Naive thymus-derived CD8-positive, alpha-beta T cell (primary cell): ENCODE measurements at regions not wholly inside any gene's neighbourhood (a gene's known extent, or its start where the extent isn't known, plus 50 kb on each side); places are given as distances from the start of the nearest gene placed in this dataset.

ENCODE experiments used
- ATAC-seq, 2 donors: fragments of 150-1000 bp; cut with Tn5 transposase in 1 of 2; sonication (Bioruptor Pico), chemical (Tn5 transposase) in 1 of 2; 1 replicate in 1 of 2; 2 replicates in 1 of 2; pipeline ENCODE4 v1.10.0; 2021; ENCODE audit warnings: mild to moderate bottlenecking in 2 of 2, moderate library complexity in 2 of 2
- POLR2A ChIA-PET: fragments of 350-600 bp; sonication (Branson Sonifier 250); formaldehyde crosslinking; loops from one replicate; lab custom pipeline; 2021; ENCODE audit warnings: antibody characterized with exemption; lab: Charles Lee
- DNase-seq, 10 donors: peaks; one replicate each; pipeline versions ENCODE4 v3.0.0 to v3.0.0-alpha.2; 2020 to 2022
- H3K27ac Mint-ChIP-seq, 10 donors: one replicate each; pipeline ENCODE4 v1.8.0; 2020 to 2022; ENCODE audit warnings: mild to moderate bottlenecking in 10 of 10, mixed read lengths in 10 of 10, moderate library complexity in 4 of 10, inconsistent platforms in 1 of 10
- H3K27me3 Mint-ChIP-seq, 5 donors: one replicate each; pipeline ENCODE4 v1.8.0; 2021 to 2022; ENCODE audit warnings: mixed read lengths in 5 of 5
- H3K36me3 Mint-ChIP-seq, 3 donors: one replicate each; pipeline ENCODE4 v1.8.0; 2020 to 2022; ENCODE audit warnings: mixed read lengths in 3 of 3, mild to moderate bottlenecking in 2 of 3, inconsistent platforms in 1 of 3
- H3K4me1 Mint-ChIP-seq, 4 donors: one replicate each; pipeline ENCODE4 v1.8.0; 2021 to 2022; ENCODE audit warnings: mixed read lengths in 4 of 4
- H3K4me3 Mint-ChIP-seq, 10 donors: one replicate each; pipeline ENCODE4 v1.8.0; 2020 to 2022; ENCODE audit warnings: mild to moderate bottlenecking in 10 of 10, mixed read lengths in 10 of 10, moderate library complexity in 6 of 10, inconsistent platforms in 1 of 10
- H3K9me3 Mint-ChIP-seq, 9 donors: one replicate each; pipeline ENCODE4 v1.8.0; 2020 to 2022; ENCODE audit warnings: mixed read lengths in 9 of 9, mild to moderate bottlenecking in 3 of 9, inconsistent platforms in 1 of 9, moderate library complexity in 1 of 9

GRCh38 chr2:195413944-195414343 lies 243.1 kb upstream of the SLC39A10 start:
- H3K4me3 Mint-ChIP-seq: no peak overlapping the region
- H3K9me3 Mint-ChIP-seq: no peaks in the 10 kb centered on the region
- H3K4me1 Mint-ChIP-seq: peaks cover 0 to 20% (median 12%) of the 10 kb centered on the region in 4 donors
- H3K27ac Mint-ChIP-seq: peak overlapping the region in 1 of 10 donors; percentile 18
- no peaks in the 10 kb centered on the region for H3K27me3 Mint-ChIP-seq
- POLR2A ChIA-PET: no interaction called here
- ATAC-seq: no peak
- H3K36me3 Mint-ChIP-seq: no peaks in the 10 kb centered on the region
- DNase-seq: no peak

GRCh38 chr2:195413422-195413821 lies 243.6 kb upstream of the SLC39A10 start:
- no peak overlapping the region for H3K4me3 Mint-ChIP-seq
- peak overlapping the region in 2 of 10 donors; percentile 18 to 54 for H3K27ac Mint-ChIP-seq
- no peak for DNase-seq
- no peaks in the 10 kb centered on the region for H3K27me3 Mint-ChIP-seq
- no peak for ATAC-seq
- H3K4me1 Mint-ChIP-seq: peaks cover 0 to 20% (median 12%) of the 10 kb centered on the region in 4 donors
- H3K36me3 Mint-ChIP-seq: no peaks in the 10 kb centered on the region
- POLR2A ChIA-PET: interaction anchor here (1.2 kb wide), 1 partner anchor 244 kb away, joined by 3 read pairs; no protein-coding TSS in a partner anchor
- H3K9me3 Mint-ChIP-seq: no peaks in the 10 kb centered on the region

- ATAC-seq (no peak), DNase-seq (no peak)
- Mint-ChIP-seq H3K36me3 (no peaks in the 10 kb centered on the region), H3K27ac (peak overlapping the region in 1 of 10 donors; percentile 64), H3K4me1 (peaks cover 0 to 20% (median 12%) of the 10 kb centered on the region in 4 donors), H3K27me3 (no peaks in the 10 kb centered on the region), H3K4me3 (no peak overlapping the region), H3K9me3 (no peaks in the 10 kb centered on the region)
- POLR2A ChIA-PET: no interaction called here
Observed at GRCh38 chr2:195411219-195411687, 245.8 kb upstream of the SLC39A10 start.

GRCh38 chr2:195410074-195410671 lies 246.9 kb upstream of the SLC39A10 start:
- H3K9me3 Mint-ChIP-seq: no peaks in the 10 kb centered on the region
- H3K27ac Mint-ChIP-seq: peak overlapping the region in 1 of 10 donors; percentile 24
- H3K4me1 Mint-ChIP-seq: peaks cover 0 to 20% (median 12%) of the 10 kb centered on the region in 4 donors
- POLR2A ChIA-PET: no interaction called here
- H3K4me3 Mint-ChIP-seq: no peak overlapping the region
- no peaks in the 10 kb centered on the region for H3K27me3 Mint-ChIP-seq
- DNase-seq (no peak), ATAC-seq (no peak)
- no peaks in the 10 kb centered on the region for H3K36me3 Mint-ChIP-seq

- no peaks in the 10 kb centered on the region for H3K36me3 Mint-ChIP-seq
- ATAC-seq (no peak), DNase-seq (no peak)
- H3K9me3 Mint-ChIP-seq: no peaks in the 10 kb centered on the region
- peak overlapping the region in 1 of 10 donors; percentile 21 for H3K27ac Mint-ChIP-seq
- no peaks in the 10 kb centered on the region for H3K27me3 Mint-ChIP-seq
- H3K4me1 Mint-ChIP-seq: peaks cover 0 to 11% (median 7%) of the 10 kb centered on the region in 4 donors
- POLR2A ChIA-PET: no interaction called here
- no peak overlapping the region for H3K4me3 Mint-ChIP-seq
Observed at GRCh38 chr2:195408811-195409210, 248.2 kb upstream of the SLC39A10 start.

GRCh38 chr2:195408196-195408595 lies 248.8 kb upstream of the SLC39A10 start:
- Mint-ChIP-seq H3K9me3 (no peaks in the 10 kb centered on the region), H3K27ac (no peak overlapping the region), H3K4me3 (no peak overlapping the region), H3K27me3 (no peaks in the 10 kb centered on the region), H3K4me1 (peaks cover 0 to 6% (median 4%) of the 10 kb centered on the region in 4 donors), H3K36me3 (no peaks in the 10 kb centered on the region)
- POLR2A ChIA-PET: no interaction called here
- DNase-seq (no peak), ATAC-seq (no peak)

- Mint-ChIP-seq H3K27me3 (no peaks in the 10 kb centered on the region), H3K27ac (no peak overlapping the region), H3K36me3 (no peaks in the 10 kb centered on the region), H3K4me3 (no peak overlapping the region), H3K9me3 (no peaks in the 10 kb centered on the region), H3K4me1 (peaks cover 0 to 4% (median 1%) of the 10 kb centered on the region in 4 donors)
- ATAC-seq (no peak), DNase-seq (no peak)
- POLR2A ChIA-PET: no interaction called here
Observed at GRCh38 chr2:195407783-195408182, 249.2 kb upstream of the SLC39A10 start.

- no peak overlapping the region for H3K27ac Mint-ChIP-seq
- POLR2A ChIA-PET: no interaction called here
- ATAC-seq (no peak), DNase-seq (no peak)
- H3K36me3 Mint-ChIP-seq: no peaks in the 10 kb centered on the region
- H3K9me3 Mint-ChIP-seq: no peaks in the 10 kb centered on the region
- no peaks in the 10 kb centered on the region for H3K27me3 Mint-ChIP-seq
- H3K4me3 Mint-ChIP-seq: no peak overlapping the region
- peaks cover 0 to 4% (median 0%) of the 10 kb centered on the region in 4 donors for H3K4me1 Mint-ChIP-seq
Observed at GRCh38 chr2:195406886-195407603, 250.0 kb upstream of the SLC39A10 start.

- Mint-ChIP-seq H3K4me3 (no peak overlapping the region), H3K27ac (no peak overlapping the region), H3K36me3 (no peaks in the 10 kb centered on the region), H3K4me1 (peaks cover 0 to 4% (median 0%) of the 10 kb centered on the region in 4 donors), H3K9me3 (no peaks in the 10 kb centered on the region), H3K27me3 (no peaks in the 10 kb centered on the region)
- DNase-seq (peak in 2 of 10 donors; percentile 9 to 10), ATAC-seq (no peak)
- POLR2A ChIA-PET: no interaction called here
Observed at GRCh38 chr2:195404651-195405050, 252.4 kb upstream of the SLC39A10 start.

GRCh38 chr2:195396479-195396878 lies 260.5 kb upstream of the SLC39A10 start:
- POLR2A ChIA-PET: no interaction called here
- DNase-seq (no peak), ATAC-seq (no peak)
- Mint-ChIP-seq H3K4me1 (no peaks in the 10 kb centered on the region), H3K36me3 (peaks cover 0 to 3% (median 0%) of the 10 kb centered on the region in 3 donors), H3K4me3 (no peak overlapping the region), H3K27me3 (no peaks in the 10 kb centered on the region), H3K27ac (no peak overlapping the region), H3K9me3 (no peaks in the 10 kb centered on the region)

- Mint-ChIP-seq H3K27me3 (no peaks in the 10 kb centered on the region), H3K4me3 (no peak overlapping the region), H3K9me3 (peaks cover 0 to 2% (median 0%) of the 10 kb centered on the region in 9 donors), H3K27ac (no peak overlapping the region), H3K4me1 (no peaks in the 10 kb centered on the region), H3K36me3 (peaks cover 0 to 3% (median 0%) of the 10 kb centered on the region in 3 donors)
- DNase-seq (no peak), ATAC-seq (no peak)
- POLR2A ChIA-PET: no interaction called here
Observed at GRCh38 chr2:195395362-195395761, 261.7 kb upstream of the SLC39A10 start.

- Mint-ChIP-seq H3K27me3 (no peaks in the 10 kb centered on the region), H3K9me3 (peaks cover 0 to 2% (median 0%) of the 10 kb centered on the region in 9 donors), H3K4me3 (no peak overlapping the region), H3K36me3 (peaks cover 0 to 3% (median under 1%) of the 10 kb centered on the region in 3 donors), H3K4me1 (peaks cover 0 to 3% (median 0%) of the 10 kb centered on the region in 4 donors), H3K27ac (no peak overlapping the region)
- DNase-seq (no peak), ATAC-seq (no peak)
- POLR2A ChIA-PET: interaction anchor here (0.5 kb wide), 1 partner anchor 28 kb away, joined by 4 read pairs; no protein-coding TSS in a partner anchor
Observed at GRCh38 chr2:195392446-195393336, 264.3 kb upstream of the SLC39A10 start.
